Breast epithelium (tissue), 3 donors: ENCODE measurements at regions not wholly inside any gene's neighbourhood (a gene's known extent, or its start where the extent isn't known, plus 50 kb on each side); places are given as distances from the start of the nearest gene placed in this dataset.

Experiments
- POLR2A ChIP-seq: fragments of 450-650 bp; IDR thresholded peaks from one replicate; pipeline ENCODE4 v1.6.1; 2016; ENCODE audit warnings: antibody characterized with exemption, mild to moderate bottlenecking, moderate library complexity
- POLR2AphosphoS5 ChIP-seq, 3 donors: sonication (generic); formaldehyde crosslinking; IDR thresholded peaks; one replicate each; pipeline ENCODE4 v1.6.1; 2017; ENCODE audit warnings: antibody characterized with exemption in 3 of 3
- TF ChIP-seq, protein P1 (sequence below), 3 donors: fragments of 450-650 bp; IDR thresholded peaks; one replicate each; pipeline ENCODE4 v1.5.1; 2016 to 2017; ENCODE audit warnings: antibody characterized with exemption in 3 of 3, mild to moderate bottlenecking in 3 of 3, moderate library complexity in 3 of 3

DNA sequence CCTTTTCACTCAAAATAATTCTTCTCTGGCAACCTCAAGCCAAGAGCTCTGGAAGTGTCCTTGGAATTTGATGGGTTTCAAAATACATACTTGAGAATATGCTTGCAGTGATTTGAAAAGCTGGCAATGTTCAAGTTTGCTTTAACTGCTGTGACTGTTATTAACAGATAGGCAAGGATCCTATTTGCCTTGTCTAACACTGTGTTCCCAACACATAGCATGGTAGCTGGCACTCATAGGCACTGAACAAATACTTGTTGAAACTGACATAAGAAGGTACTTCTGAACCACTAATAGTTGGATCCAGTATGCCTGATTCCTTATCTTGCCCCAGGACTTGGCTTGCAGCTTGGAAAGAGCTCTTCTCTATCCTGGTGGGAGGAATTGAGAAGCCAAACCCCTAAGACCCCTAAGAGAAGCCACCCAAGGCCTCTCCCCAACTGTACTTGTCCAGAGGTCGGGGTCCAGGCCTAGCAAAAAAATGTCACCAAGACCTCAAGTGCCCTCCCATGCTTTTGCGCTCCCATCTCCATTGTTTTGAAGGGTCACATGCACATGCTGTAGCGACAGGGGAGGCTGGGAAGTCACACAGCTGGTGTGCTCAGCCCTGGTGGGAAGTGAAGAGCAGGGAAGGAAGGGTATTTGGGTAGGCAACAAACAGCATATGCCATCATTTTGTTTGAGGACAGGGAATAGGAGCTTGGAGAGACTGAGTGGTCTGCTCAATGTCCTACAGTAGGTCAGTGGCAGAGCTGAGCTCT lies 118.4 kb upstream of the HAAO start:
- TF ChIP-seq, protein P1, sequence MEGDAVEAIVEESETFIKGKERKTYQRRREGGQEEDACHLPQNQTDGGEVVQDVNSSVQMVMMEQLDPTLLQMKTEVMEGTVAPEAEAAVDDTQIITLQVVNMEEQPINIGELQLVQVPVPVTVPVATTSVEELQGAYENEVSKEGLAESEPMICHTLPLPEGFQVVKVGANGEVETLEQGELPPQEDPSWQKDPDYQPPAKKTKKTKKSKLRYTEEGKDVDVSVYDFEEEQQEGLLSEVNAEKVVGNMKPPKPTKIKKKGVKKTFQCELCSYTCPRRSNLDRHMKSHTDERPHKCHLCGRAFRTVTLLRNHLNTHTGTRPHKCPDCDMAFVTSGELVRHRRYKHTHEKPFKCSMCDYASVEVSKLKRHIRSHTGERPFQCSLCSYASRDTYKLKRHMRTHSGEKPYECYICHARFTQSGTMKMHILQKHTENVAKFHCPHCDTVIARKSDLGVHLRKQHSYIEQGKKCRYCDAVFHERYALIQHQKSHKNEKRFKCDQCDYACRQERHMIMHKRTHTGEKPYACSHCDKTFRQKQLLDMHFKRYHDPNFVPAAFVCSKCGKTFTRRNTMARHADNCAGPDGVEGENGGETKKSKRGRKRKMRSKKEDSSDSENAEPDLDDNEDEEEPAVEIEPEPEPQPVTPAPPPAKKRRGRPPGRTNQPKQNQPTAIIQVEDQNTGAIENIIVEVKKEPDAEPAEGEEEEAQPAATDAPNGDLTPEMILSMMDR (IDR thresholded peaks at IDR 0.05): no peak
- TF ChIP-seq POLR2AphosphoS5 (IDR thresholded peaks at IDR 0.05) (no peak), POLR2A (no peak)
